ENCODE measurements at regions not wholly inside any gene's neighbourhood (a gene's known extent, or its start where the extent isn't known, plus 50 kb on each side); places are given as distances from the start of the nearest gene placed in this dataset.

DNA sequence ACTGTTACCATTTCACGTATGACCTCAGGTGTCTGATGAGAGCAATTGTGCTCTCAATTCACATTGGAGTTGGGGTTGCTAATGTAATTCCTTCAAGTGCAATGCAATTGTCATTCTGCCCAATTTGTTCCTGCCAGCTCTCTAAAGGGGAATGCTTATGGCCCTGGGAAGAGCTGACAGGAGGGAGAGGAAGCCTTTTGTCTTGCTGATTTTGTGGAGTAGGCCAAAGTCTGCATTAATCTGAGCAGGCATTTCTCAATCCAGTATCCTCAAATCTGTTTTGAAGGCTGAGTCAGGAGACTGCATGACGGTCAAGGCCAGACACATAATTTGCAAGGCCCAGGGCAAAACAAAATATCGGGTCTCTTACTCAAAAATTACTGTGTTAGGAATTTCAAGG lies 326.4 kb upstream of the SPHKAP start:
- H3K4me3 ChIP-seq (ENCODE audit: low read depth, low read length) = no peak overlapping the region
- TF ChIP-seq, protein P1, sequence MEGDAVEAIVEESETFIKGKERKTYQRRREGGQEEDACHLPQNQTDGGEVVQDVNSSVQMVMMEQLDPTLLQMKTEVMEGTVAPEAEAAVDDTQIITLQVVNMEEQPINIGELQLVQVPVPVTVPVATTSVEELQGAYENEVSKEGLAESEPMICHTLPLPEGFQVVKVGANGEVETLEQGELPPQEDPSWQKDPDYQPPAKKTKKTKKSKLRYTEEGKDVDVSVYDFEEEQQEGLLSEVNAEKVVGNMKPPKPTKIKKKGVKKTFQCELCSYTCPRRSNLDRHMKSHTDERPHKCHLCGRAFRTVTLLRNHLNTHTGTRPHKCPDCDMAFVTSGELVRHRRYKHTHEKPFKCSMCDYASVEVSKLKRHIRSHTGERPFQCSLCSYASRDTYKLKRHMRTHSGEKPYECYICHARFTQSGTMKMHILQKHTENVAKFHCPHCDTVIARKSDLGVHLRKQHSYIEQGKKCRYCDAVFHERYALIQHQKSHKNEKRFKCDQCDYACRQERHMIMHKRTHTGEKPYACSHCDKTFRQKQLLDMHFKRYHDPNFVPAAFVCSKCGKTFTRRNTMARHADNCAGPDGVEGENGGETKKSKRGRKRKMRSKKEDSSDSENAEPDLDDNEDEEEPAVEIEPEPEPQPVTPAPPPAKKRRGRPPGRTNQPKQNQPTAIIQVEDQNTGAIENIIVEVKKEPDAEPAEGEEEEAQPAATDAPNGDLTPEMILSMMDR (IDR thresholded peaks at IDR 0.05; ENCODE audit: borderline replicate concordance, insufficient read depth, low read depth, low read length) = no peak

DNA sequence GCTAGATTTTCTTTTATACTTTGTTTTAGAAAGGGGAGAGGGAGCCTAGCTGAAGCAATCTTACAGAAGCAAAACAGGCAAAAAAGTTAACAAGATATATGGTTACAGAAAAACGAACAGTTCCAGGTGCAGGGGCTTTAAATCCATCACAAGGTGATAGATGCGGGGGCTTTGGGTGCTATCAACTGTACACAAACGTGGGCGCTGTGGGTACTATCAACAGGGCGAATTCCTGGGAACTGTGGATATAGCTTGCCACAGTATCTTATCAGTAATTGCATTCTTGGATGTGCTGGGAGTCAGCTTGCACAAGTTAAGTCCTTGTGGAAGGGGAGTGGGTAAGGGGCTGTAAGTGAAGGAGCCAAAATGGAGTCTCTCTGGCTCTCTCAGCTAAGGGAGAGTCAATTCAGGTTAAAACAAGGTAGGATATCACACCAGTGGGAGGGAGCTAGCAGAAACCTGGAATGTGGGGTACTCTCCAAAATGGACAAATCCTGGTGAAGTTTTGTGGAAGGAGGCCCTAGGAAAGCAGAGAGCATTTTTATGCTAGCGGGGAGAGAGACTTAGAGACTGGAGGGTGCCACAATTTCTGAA lies 325.8 kb upstream of the SPHKAP start:
- no peak overlapping the region for H3K4me3 ChIP-seq (ENCODE audit: low read depth, low read length)
- TF ChIP-seq, protein P1 (IDR thresholded peaks at IDR 0.05; ENCODE audit: borderline replicate concordance, insufficient read depth, low read depth, low read length) = no peak

DNA sequence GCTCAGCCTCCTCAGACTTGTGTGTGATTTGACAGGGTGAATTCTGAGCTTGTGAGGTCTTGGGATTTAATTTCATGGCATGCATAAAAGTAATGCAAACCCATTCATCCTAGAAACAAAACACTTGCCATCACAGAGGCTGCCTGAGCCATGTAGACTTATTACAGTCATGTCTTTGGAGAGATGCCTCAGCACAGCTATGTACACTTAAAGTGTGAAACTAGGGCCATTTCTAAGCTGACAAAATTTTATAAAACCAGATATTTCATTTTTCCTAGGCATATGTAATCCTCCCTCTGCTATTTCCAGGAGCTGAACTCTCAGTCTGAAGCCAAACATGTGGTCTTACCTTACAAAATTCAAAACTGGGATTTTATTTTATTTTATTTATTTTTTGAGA lies 322.2 kb upstream of the SPHKAP start:
- no peak overlapping the region for H3K4me3 ChIP-seq (ENCODE audit: low read depth, low read length)
- TF ChIP-seq, protein P1 (IDR thresholded peaks at IDR 0.05; ENCODE audit: borderline replicate concordance, insufficient read depth, low read depth, low read length) = no peak

DNA sequence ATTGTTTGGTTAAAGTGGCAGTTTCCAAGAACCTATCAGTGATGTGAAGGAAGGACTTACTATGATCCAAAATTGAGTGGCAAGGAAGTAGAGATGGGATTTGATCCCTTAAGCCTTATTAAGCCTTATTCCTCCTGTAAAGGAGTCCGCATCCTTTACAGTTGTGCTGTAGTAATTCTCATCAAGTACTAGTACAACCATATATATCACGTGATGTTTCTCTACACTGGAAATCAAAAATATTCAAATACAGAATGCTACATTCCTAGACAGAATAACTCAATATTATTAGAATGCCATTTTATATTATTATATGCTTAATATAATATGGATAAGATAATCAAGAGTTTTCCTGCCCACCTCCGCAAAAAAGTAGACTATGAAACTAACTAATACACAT lies 312.4 kb upstream of the SPHKAP start:
- no peak overlapping the region for H3K4me3 ChIP-seq (ENCODE audit: low read depth, low read length)
- TF ChIP-seq, protein P1 (IDR thresholded peaks at IDR 0.05; ENCODE audit: borderline replicate concordance, insufficient read depth, low read depth, low read length) = no peak

DNA sequence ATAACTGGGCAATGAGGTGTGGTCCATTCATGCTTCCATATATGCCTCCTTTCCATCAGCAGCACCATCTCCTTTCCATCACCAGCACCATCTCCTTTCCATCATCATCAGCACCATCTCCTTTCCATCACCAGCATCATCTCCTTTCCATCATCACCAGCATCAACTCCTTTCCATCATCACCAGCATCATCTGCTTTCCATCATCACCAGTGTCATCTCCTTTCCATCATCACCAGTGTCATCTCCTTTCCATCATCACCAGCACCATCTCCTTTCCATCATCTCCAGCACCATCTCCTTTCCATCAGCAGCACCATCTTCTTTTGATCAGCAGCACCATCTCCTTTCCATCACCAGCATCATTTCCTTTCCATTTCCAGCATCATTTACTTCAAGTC lies 297.5 kb upstream of the SPHKAP start:
- H3K4me3 ChIP-seq (ENCODE audit: low read depth, low read length) = no peak overlapping the region
- TF ChIP-seq, protein P1 (IDR thresholded peaks at IDR 0.05; ENCODE audit: borderline replicate concordance, insufficient read depth, low read depth, low read length) = no peak

DNA sequence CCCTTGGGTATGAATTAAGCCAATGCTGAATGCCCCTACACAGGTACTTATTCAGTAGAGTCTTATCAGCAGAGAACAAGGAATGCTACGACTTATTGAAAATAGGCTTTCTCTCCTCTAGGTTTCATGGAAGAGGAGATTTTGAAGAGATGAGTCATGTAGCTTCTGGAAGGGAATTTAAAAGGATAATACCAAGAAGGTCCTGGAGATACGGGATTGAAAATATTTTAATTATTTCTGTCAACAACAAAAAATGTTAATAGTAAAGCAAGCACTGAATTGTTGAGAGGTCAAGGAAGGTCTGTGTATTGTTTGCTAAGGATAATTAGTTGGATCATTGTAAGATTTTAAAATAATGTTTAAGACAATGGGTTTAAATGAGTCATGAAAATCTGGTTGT lies 293.0 kb upstream of the SPHKAP start:
- no peak overlapping the region for H3K4me3 ChIP-seq (ENCODE audit: low read depth, low read length)
- TF ChIP-seq, protein P1 (IDR thresholded peaks at IDR 0.05; ENCODE audit: borderline replicate concordance, insufficient read depth, low read depth, low read length) = no peak

DNA sequence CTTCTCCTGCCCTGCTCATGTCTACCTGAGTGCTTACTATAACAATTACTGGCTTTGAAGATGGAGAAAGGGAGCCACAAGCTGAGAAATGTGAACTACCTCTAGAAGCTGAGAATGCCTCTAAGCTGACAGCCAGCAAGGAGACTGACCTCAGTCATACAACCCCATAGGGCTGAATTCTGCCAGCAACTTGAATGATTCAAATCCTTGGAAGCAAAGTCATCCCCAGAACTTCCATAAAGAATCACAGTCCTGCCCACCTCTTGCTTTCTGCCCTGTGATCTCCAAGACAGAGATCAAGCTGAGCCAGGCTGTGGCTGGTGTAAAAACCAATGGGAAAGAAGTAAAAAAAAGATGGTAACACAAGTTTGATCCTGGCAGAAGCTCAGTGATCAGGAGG lies 288.2 kb upstream of the SPHKAP start:
- no peak overlapping the region for H3K4me3 ChIP-seq (ENCODE audit: low read depth, low read length)
- TF ChIP-seq, protein P1 (IDR thresholded peaks at IDR 0.05; ENCODE audit: borderline replicate concordance, insufficient read depth, low read depth, low read length) = no peak

Data from GM12875 (cell line).